ELF-1 (cell line): ENCODE measurements at regions not wholly inside any gene's neighbourhood (a gene's known extent, or its start where the extent isn't known, plus 50 kb on each side); places are given as distances from the start of the nearest gene placed in this dataset.

ENCODE experiments used
- DNase-seq: peaks from one replicate; pipeline ENCODE4 v3.0.0-alpha.2; 2016; ENCODE audit warnings: low read depth, low spot score

DNA sequence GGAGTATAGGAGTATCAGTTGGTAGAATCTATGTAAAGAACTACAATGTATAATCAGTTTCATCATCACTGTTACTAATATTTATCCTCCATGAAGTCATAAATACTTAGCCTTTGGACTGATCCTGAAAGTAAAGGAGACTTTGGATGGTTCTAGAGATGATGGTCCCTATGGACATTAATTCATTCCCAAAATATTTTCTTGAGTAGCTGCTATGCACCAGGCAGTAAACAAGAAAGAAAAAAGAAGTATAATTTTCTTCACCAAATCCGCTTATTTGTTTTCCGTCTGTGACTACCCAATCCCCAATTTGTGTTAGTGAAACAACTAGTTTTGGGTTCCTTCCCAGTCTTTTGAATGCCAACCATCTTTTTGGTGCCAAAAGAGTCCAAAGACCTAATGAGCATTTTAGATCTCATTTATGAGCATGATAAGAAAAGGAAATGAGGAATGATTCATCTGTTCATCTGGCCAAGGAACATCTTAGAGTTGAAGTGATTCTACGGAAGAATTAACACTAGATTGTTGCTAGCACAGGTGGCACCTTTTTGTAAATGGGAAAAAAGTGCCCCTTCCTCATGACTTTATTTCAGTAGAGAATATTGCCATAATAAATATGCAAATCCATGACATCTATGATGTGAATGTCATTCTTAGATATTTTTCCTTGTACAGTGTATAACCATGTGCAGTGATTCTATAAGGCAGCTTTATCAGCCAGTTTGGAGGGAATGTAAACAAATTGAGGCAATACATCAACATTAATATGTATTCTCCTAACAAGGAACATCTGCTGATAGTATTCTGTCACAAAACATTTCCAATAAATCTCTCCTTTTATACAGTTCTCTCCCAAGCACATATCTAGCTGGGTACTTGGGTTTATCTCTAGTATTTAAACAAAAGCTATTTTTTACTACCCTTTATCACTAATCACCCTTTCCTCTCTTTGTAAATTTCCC, 85.1 kb upstream of the CCDC91 start:
- DNase-seq, result no peak

DNA sequence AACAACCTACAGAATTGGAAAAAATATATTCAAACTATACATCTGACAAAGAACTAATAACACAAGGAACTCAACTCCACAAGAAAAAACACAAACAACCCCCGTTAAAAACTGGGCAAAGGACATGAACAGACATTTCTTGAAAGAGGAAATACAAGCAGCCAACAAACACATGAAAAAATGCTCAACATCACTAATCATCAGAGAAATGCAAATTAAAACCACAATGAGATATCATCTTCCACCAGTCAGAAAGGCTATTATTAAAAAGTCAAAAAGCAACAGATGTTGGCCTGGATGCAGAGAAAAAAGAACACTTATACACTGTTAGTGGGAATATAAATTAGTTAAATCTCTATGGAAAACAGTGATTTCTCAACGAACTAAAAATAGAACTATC, 82.6 kb upstream of the CCDC91 start:
- DNase-seq, result no peak

DNA sequence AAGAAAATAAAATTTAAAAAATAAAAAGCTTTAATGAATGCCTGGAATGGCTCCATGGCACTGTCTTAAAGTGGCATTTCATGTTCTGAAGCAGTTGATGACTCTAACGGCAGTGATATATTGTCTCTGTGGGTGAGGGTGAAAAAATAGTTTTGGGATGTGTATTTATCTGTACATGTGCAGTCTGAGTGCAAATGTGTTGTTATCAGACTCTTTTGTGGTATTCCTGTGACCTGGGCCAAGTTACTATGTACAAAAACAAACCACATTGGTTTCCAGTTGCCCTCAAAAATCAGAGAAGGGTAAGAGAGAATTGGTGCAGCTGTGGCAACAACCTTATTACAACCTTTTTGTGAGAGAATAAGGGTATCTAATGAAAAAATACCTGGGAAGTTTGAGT, 81.7 kb upstream of the CCDC91 start:
- DNase-seq, result no peak

DNA sequence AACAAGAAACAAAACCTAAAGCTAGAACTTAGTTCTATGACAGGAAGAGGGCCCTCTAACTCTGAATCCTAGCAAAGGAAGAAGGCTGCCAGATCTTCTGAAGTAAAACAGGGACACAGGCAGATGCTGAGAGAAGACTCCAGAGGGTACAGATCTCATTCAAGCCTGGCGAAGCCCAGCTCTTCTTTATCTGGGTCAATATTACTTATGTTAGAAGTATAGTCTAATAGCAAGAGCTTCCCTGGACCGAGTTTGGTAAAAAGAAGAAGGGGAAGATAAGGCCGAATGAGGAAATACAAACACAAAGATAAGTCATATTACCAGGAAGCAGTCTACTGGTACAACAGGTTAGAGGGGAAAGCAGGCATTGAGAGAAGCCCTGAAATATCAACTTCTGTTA, 79.9 kb upstream of the CCDC91 start:
- DNase-seq, result no peak

DNA sequence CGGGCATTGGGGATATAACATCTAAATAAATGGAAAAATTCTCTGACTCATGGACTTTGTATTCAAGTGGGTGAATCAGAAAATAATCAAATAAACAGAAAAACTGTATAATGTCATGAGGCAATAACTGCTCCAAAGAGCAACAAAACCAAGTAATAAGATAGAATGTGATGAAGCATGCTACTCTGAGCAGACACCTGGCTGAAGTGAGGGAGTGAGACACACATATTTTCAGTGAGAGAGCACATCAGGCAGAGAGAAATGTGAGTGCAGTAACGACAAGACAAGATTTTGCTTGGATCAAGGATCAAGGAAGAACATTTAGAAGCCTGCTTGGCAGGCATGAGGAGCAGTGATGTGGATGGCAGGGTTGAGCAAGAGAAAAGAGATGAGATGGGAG, 75.8 kb upstream of the CCDC91 start:
- no peak for DNase-seq

DNA sequence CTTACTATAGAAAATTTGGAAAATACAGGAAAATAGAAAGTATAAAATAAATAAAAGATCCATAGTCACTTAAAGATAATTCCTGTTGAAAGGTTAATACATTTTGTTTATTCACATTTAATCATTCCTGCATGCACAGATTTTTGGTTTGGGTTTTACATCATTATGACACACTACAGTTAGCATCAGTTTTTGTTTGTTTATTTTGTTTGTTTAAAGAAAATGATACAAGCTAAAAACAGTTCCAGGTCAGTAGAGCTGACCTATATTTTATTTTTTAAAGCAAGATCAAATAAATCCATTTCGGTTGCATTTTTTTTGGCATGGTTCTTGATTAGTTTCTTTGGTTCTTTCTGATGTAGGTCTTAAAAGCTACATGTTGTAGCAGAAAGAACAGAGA, 68.8 kb upstream of the CCDC91 start:
- no peak for DNase-seq

DNA sequence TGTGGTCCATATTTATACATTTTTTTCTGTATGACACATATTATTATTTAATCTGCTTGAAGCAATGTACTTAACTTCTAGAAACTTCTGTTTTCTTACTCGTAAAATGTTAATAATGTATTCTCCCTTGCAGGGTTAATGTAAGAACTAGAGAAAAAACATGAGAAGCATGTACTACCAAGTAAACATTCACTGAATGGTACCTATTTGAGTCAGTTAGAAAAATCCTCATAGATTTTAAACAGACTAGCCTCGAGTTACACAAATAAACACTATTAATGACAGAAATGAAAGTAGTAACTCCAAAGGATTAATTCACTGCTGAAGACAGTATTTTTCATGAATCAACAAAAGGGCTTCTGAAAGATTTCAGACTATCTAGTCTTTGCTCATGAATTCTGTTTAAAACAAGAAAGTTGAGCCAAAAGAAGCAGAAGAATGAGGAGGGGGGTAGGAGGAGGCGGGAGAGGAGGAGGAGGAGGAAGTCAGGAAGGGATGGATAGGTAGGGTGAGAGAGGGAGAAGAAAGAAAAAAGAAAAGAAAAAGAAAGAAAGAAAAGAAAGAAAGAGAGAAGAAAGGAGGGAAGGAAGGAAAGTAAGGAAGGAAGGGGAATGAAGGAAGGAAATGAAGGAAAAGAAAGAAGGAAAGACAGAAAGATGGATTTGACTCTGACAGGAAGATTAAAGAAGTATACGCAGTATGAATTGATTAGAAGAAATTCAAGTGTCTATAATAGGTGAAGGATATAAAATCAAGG, 68.2 kb upstream of the CCDC91 start:
- no peak for DNase-seq

DNA sequence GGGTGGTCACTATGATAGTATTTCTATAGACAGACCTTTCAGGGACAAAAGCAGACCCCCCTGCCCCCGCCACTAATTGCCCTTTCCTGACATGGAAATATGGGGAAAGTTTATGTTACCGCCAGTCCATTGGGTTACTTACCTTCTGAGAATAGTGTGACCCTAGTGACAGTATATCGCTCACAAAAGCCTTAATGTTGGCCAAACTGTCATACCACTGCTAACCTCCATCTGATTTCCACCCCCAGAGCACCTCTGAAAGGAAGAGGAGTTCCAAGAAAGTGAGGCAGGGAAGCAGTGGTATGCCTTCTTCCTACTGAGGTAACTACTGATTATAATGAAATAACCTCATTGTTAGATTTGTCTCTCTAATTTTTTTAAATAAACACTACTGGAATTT, 67.5 kb upstream of the CCDC91 start:
- DNase-seq, result no peak

DNA sequence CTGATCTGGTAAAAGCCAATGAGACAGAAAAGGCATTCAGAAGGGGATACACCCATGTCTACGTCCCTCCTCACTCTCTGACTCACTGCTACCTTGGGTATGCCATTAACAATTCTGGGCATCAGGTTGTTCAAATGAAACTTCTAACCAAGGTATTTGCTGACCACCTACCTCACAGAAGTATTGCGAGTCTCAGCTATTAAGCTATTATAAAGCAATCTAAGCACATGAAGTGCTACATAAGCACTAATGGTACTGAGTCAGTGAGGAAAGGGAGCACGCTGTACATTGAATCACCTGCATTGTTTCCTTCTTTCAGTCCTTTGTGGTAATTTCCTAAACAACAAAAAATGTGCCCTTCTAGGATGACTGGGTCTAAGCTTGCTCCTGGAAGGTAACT, 62.8 kb upstream of the CCDC91 start:
- DNase-seq, result no peak

DNA sequence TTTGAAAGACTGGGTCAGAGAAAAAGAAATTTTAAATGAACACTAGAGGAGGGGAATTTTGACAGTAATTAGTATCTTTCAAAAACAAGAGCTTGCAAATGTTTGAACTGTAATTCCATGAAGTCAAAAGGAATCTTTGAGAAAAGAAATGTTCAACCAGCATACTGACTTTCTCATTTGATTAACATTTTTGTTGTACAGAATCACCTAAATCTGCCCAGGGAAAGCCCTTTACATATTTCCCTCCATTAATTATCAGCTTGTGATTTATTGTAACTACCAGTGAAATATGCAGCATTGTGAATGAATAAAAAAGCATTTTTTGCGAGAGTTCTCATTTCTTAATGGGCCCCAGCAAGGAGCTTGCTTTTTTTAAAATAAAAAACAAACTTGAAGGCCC, 61.2 kb upstream of the CCDC91 start:
- no peak for DNase-seq

DNA sequence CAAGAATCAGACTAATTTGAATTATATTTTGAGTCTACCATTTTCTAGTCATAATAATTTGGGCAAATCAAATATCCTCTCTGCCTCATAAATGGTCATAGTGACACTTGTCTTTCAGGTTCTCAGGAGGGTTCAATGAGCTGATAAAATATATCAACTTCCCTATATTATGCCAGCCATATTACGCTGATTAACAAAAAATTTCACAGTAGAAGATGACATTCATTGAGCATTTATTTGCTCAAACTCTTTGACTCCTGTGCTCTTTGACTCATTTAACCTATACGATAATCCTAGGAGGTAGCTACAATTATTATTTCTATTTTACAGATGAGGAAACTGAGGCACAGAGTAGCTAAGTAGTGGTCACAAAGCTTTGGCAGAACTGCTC, 60.0 kb upstream of the CCDC91 start:
- DNase-seq, result no peak

DNA sequence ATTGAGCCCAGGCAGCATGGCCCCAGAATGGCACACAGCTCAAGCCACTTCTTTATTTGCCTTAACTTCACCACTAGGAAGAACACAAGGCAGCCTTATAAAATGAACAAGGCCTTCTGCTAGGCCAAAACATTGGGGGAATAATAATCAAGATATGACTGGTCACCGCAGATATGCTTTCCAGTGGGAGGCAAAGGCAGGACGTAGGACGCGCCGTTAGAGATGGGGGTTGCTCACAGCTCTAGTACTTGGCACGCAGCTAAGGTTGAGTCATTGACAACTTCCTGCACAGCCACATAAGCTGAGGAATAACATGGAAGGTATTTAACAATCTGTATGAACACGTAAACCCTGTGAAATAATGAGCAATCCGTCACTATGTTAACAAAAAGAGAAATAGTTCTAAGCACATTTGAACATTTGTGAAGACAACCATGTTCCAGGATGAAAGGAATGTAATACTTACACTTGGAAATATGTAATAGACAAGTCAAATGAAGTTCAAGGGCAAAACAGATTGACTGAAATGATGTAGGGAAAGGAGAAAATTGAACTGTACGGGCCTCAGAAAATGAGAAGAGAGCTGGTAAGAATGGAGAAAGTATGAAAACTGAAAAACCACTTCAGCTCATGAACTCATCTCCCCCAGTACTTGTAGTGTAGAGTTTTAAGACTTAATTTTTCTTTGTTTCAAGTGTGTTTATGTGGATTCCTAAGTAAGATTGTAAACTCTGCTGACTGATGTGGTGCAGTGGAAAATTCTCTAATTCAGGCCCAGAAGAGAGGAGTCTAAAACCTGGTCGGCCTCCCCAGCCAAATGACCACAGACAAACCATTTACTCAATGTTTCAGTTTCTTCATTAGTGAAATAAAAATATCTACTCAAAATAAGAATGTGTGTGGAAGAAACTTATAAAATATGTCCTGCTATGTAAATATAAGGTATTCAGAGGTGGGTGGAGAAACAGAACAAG, 59.3 kb upstream of the CCDC91 start:
- DNase-seq, result no peak

DNA sequence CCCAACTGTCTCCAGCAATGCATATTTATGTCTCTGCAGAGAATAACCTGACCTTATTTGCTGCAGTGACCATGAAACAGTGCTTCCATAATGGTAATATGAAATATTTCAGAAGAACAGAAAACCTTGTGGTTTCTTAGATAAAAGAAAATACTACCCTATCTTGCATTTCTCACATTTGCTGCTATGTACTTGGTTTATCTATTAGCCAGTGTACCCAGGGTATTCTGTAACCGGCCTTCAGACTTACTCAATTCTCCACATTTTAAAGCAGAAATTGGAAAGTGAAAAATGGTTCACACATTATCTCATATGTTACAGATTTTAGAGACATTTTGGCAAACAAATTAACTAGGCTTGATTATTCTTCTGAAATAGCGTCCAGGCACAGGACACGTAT, 57.9 kb upstream of the CCDC91 start:
- no peak for DNase-seq

DNA sequence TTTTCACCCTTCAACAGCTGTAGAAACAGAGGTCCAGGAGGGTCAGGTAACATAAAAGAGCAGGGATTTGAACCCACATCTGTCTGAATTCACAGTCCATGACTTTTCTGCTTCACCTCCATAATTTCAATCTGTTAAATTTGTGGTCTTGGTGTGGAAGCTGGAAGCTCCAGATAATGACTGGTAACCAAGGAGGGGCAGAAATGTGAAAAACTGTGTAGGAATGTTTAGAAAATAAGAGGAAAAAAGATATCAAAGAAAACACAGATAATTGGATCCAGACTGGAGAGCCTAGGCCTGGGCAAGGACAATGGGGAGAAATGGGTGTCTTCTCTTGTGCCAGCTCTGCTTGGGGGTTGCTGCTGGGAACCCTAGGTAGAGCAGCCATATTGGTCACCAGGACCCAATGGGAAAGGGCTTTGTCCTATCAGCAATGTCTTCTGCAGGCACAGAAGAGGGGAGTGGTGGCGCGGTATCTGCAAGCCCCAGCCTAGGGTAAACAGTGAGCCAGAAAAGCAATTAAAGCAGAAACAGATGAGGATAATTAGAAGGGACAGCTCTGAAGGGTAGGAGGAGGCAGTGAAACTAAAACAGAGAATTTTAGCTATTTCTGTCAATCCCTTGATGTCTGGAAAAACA, 54.3 kb upstream of the CCDC91 start:
- DNase-seq, result no peak

DNA sequence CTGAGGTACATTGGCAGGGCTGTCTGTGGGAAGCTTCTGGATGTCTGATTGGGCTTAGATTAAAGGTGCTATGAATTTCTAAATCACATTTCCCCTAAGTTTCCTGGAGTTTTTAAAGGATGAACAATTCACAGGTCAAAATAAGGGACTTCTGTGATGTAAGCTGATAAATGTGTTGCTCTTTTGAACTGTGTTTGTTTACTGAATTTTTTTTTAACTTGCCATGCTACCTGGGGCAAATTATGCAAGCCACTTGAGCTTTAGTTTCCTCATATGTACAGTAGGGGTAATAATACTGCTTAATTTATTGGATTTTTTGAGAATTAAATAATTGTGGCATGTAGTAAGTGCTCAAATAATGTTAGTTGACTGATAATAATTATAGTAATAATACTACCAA, 52.8 kb upstream of the CCDC91 start:
- no peak for DNase-seq

DNA sequence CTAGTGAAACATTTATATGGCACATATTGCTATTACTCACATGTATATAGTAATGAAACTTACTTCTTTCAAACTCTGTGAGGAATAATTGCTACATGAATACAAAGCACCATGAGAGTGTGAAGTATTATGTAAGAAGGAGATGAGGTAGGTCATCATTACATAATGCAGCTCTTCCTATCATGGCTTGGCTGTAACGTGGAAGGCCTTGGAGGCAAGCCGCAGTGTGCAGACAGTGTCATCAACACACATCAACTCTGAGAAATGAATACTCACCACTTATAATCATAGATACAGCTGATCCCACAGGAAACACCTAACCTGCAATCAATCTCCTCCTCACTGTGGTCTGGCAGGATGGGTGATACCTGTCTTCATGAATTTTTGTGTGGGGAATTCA, 49.9 kb upstream of the CCDC91 start:
- DNase-seq, result no peak
